ENCODE measurements at regions not wholly inside any gene's neighbourhood (a gene's known extent, or its start where the extent isn't known, plus 50 kb on each side); places are given as distances from the start of the nearest gene placed in this dataset.

DNA sequence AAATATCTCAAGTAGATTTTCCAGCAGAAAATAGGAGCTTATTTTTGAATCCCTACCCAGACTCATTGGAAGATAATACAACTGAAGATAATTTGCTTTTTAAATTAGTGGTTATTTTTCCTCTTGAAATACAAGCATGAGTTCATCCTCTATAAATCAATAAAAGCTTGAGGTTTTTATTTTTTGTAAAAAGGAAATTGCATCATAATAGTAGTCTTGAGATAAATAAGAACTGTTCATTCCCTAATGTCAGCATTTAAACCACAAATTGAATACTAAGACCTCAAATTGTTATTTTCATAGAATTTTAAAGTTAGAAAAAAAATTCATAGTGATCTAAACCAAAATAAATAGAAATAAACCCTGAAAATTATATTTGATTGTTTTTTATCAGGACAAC, 719.1 kb downstream of the CD109 start:
- H3K9me3 ChIP-seq: no peaks in the 10 kb centered on the region
- H3K27ac ChIP-seq: no peak overlapping the region
- no peak overlapping the region for H3K4me3 ChIP-seq
- no peaks in the 10 kb centered on the region for H3K36me3 ChIP-seq
- no peaks in the 10 kb centered on the region for H3K4me1 ChIP-seq
- TF ChIP-seq, protein P1, sequence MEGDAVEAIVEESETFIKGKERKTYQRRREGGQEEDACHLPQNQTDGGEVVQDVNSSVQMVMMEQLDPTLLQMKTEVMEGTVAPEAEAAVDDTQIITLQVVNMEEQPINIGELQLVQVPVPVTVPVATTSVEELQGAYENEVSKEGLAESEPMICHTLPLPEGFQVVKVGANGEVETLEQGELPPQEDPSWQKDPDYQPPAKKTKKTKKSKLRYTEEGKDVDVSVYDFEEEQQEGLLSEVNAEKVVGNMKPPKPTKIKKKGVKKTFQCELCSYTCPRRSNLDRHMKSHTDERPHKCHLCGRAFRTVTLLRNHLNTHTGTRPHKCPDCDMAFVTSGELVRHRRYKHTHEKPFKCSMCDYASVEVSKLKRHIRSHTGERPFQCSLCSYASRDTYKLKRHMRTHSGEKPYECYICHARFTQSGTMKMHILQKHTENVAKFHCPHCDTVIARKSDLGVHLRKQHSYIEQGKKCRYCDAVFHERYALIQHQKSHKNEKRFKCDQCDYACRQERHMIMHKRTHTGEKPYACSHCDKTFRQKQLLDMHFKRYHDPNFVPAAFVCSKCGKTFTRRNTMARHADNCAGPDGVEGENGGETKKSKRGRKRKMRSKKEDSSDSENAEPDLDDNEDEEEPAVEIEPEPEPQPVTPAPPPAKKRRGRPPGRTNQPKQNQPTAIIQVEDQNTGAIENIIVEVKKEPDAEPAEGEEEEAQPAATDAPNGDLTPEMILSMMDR (IDR thresholded peaks at IDR 0.05): no peak
- TF ChIP-seq POLR2AphosphoS5 (IDR thresholded peaks at IDR 0.05) (no peak), POLR2A (IDR thresholded peaks at IDR 0.05) (no peak), EP300 (IDR thresholded peaks at IDR 0.05) (no peak)
- intact Hi-C loops (cut with DNase I; ENCODE audit: low total_unique reads): no loop called here
- no peak for DNase-seq
- H3K27me3 ChIP-seq: no peaks in the 10 kb centered on the region

DNA sequence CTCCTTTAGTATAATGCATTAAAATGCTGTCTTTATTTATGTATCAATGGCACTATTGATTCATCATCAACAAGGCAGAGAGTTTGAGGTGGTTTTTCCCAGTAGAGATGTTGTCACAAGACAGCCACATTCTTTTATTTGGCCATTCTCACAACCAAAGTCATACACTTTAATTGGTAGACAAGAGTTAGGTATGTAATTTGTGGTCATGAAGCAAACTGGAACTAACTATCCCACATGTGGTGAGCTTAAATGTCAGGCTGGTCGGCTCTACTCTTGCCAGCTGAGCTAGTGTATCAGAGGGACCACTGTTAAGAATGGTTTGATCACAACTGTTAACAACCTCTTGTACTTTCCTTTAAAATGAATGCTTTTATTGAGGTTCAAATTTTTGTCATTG, 714.6 kb downstream of the CD109 start:
- TF ChIP-seq POLR2AphosphoS5 (IDR thresholded peaks at IDR 0.05) (no peak), EP300 (IDR thresholded peaks at IDR 0.05) (no peak), POLR2A (IDR thresholded peaks at IDR 0.05) (no peak)
- TF ChIP-seq, protein P1 (IDR thresholded peaks at IDR 0.05): no peak
- Histone ChIP-seq H3K4me1 (no peaks in the 10 kb centered on the region), H3K9me3 (no peaks in the 10 kb centered on the region), H3K27ac (no peak overlapping the region), H3K4me3 (no peak overlapping the region), H3K27me3 (no peaks in the 10 kb centered on the region), H3K36me3 (no peaks in the 10 kb centered on the region)
- WGBS, 5 donors: 82 to 88% (median 86%) methylated on average over 1 of the region's 1 CpG
- intact Hi-C loops (cut with DNase I; ENCODE audit: low total_unique reads): no loop called here
- DNase-seq: no peak

DNA sequence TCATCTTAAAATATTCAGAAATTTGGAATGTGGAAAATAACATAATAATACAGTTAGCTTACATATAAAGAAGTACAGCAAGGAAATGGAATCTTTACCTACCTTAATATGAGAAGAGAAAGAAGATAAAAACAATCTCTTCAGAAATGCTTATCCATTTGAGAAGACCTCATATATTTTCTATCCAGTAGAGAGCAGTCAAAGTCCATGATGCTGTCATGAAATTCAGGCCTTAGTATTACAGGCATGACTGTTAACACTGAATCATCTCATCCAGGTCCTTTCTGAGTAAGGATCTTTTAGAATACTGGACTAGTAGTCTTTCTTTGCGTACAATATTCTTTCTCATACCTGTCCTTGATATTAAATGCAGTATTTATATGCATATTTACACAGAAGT, 713.4 kb downstream of the CD109 start:
- Histone ChIP-seq H3K4me1 (no peaks in the 10 kb centered on the region), H3K27me3 (no peaks in the 10 kb centered on the region), H3K4me3 (no peak overlapping the region), H3K27ac (no peak overlapping the region), H3K9me3 (no peaks in the 10 kb centered on the region), H3K36me3 (no peaks in the 10 kb centered on the region)
- intact Hi-C loops (cut with DNase I; ENCODE audit: low total_unique reads): loop anchor here (5.0 kb wide), 1 partner anchor 798 kb away; the partner anchor contains the start of gene COL12A1
- peak in 1 of 2 donors; percentile 74 for DNase-seq
- TF ChIP-seq POLR2A (IDR thresholded peaks at IDR 0.05) (no peak), POLR2AphosphoS5 (IDR thresholded peaks at IDR 0.05) (no peak), EP300 (IDR thresholded peaks at IDR 0.05) (no peak)
- TF ChIP-seq, protein P1 (IDR thresholded peaks at IDR 0.05): peak in 4 of 7 experiments; percentile 18 to 45 (median 38)
- 0 to 2% (median 0%) methylated on average over 1 of the region's 1 CpG for WGBS, 5 donors

DNA sequence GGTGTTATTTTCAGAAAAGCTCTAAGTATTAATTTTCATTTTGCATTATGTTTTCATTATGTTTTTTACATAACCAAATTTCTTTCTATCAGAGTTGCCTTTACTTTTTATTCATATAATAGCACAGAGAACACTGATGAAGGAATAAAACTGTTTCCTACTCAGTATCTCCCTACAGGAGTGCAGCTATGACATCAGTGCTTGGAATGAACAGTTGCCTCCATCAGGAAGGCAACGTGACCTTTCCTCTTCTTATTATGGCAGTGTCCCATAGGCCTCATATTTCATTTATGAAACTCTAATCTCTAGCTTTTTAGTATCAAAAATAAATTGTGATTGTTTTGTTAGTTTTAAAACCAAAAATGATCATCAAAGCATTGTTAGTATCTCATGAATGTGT, 712.8 kb downstream of the CD109 start:
- intact Hi-C loops (cut with DNase I; ENCODE audit: low total_unique reads): loop anchor here (5.0 kb wide), 1 partner anchor 798 kb away; the partner anchor contains the start of gene COL12A1
- no peak overlapping the region for H3K4me3 ChIP-seq
- DNase-seq: no peak
- H3K4me1 ChIP-seq: no peaks in the 10 kb centered on the region
- no peak for TF ChIP-seq EP300 (IDR thresholded peaks at IDR 0.05)
- no peak for TF ChIP-seq POLR2AphosphoS5 (IDR thresholded peaks at IDR 0.05)
- TF ChIP-seq POLR2A (IDR thresholded peaks at IDR 0.05): no peak
- H3K36me3 ChIP-seq: no peaks in the 10 kb centered on the region
- 50 to 65% (median 61%) methylated on average over 1 of the region's 1 CpG for WGBS, 5 donors
- H3K9me3 ChIP-seq: no peaks in the 10 kb centered on the region
- H3K27ac ChIP-seq: no peak overlapping the region
- H3K27me3 ChIP-seq: no peaks in the 10 kb centered on the region

DNA sequence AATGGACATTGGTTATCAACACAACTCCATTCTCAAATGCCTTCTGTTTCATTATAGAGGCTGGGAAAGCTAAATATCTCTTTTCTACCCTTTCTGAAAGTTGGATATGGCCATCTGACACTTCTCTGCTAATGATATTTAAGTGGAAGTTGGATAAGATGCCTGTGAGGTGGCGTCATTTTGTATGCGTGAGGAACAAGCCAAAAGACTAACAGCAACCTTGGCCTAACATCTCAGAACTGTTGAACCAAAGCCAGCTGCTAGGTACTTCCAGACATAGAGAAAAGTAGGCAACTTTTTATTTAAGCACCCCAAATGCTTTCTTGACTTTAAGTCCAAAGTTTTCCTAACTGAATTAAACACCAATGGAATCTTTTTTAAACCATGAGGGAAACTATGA, 708.4 kb downstream of the CD109 start:
- DNase-seq: no peak
- WGBS, 5 donors: 57 to 79% (median 66%) methylated on average over 2 of the region's 2 CpGs
- H3K36me3 ChIP-seq: no peaks in the 10 kb centered on the region
- TF ChIP-seq POLR2AphosphoS5 (IDR thresholded peaks at IDR 0.05) (no peak), POLR2A (IDR thresholded peaks at IDR 0.05) (no peak), EP300 (IDR thresholded peaks at IDR 0.05) (no peak)
- TF ChIP-seq, protein P1 (IDR thresholded peaks at IDR 0.05): no peak
- intact Hi-C loops (cut with DNase I; ENCODE audit: low total_unique reads): no loop called here
- H3K27me3 ChIP-seq: no peaks in the 10 kb centered on the region
- no peaks in the 10 kb centered on the region for H3K4me1 ChIP-seq
- no peak overlapping the region for H3K4me3 ChIP-seq
- no peaks in the 10 kb centered on the region for H3K9me3 ChIP-seq
- H3K27ac ChIP-seq: no peak overlapping the region

Measured in stomach (tissue), 8 donors.